Hematopoietic multipotent progenitor cell (in vitro differentiated cells): ENCODE measurements at regions not wholly inside any gene's neighbourhood (a gene's known extent, or its start where the extent isn't known, plus 50 kb on each side); places are given as distances from the start of the nearest gene placed in this dataset.
"Not testable (repeated sequence)": the region's sequence is repeated elsewhere in the genome, so short reads cannot be mapped to it uniquely, and the experiment has no call there.

Experiments
- DNase-seq, 3 donors: peaks; one replicate each; pipeline ENCODE4 v3.0.0-alpha.2; 2011 to 2015; ENCODE audit warnings: low read depth in 2 of 3, low spot score in 2 of 3

DNA sequence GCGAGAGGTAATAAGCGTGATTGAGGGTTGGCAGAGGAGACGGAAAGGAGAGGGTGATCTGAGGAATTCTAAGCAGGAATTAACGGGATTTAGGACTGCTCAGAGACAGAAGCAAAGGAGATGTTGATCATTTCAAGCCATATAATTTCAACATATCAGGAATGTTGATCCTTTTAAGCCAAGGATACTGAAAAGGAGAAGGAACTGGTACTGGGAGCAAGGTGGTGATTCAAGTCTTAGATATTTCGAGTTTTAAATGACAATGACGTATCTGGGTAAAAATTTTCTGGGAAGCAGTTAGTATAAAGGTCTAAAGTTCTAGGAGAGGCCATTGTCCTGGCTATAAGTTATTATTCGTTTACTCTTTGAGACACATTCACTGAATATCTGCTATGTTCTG, 91.3 kb upstream of the OGFRL1 start:
- no peak for DNase-seq

- DNase-seq = no peak
Measured at GRCh38 chr6:71197780-71198179, 90.8 kb upstream of the OGFRL1 start.

- DNase-seq = no peak
Measured at GRCh38 chr6:71198908-71199307, 89.7 kb upstream of the OGFRL1 start.

- no peak for DNase-seq
Measured at GRCh38 chr6:71199736-71200135, 88.9 kb upstream of the OGFRL1 start.

DNA sequence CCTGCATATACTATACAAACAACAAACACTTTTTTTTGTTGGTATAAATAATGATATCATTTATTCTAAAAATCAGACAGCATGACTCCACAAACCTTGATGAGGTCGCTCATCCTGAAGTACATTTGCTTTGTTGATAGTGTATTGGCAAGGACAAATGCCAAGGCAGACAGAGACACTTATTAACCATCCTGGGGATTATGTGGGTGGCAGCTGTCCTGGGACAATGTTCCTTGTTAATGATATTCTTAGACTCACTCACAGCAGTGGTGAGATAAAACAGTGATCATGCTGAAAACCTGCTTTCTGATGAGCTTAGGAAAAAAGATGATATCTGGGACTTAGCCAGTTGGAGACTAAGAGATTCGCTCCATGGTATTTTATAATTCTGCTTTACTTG, 85.4 kb upstream of the OGFRL1 start:
- no peak for DNase-seq

DNA sequence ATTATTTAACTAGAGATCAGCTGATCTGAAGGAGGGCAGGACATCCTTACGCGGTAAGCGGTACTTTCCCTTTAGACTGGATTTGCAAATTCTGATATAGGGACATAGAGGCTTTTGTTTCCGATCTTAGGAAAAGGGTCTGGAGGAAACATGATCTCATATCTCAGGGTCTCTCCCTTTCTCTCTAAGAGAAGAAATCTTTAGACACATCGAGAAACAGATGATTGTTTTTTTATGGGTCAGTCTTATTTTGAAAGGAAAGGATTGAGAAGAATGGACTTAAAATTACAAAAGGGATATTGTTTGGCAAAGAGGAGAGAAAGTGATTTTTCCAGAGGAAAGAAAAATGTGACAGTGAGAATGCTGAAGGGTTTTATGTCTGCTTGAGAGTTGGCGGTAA, 83.9 kb upstream of the OGFRL1 start:
- no peak for DNase-seq

- no peak for DNase-seq
Measured at GRCh38 chr6:71205336-71205956, 83.2 kb upstream of the OGFRL1 start.

- DNase-seq = no peak
Measured at GRCh38 chr6:71206089-71206488, 82.5 kb upstream of the OGFRL1 start.

DNA sequence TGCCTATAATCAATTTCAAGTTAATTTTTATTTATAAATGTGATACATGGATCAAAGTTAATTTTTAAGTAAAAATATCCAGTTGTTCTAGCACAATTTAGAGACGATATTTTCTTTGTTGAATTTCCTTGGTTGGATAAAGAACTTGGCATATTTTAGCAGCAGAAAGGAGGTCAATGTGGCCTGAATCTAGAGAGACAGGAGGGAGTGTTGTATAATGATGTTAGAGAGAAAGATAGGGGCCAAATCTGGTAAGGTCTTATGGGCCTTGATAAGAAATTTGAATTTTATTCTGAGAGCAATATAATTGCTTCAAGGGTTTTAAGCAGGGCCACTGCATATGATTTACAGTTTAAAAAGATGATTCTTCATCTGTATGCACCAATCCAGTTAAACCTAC, 79.4 kb upstream of the OGFRL1 start:
- DNase-seq = no peak

- no peak for DNase-seq
Measured at GRCh38 chr6:71209626-71210025, 79.0 kb upstream of the OGFRL1 start.

GRCh38 chr6:71211799-71212198, 76.8 kb upstream of the OGFRL1 start:
- DNase-seq = no peak

GRCh38 chr6:71220466-71220865, 68.1 kb upstream of the OGFRL1 start:
- DNase-seq = no peak

- DNase-seq = peak in 1 of 3 donors; percentile 13
Measured at GRCh38 chr6:71222671-71223070, 65.9 kb upstream of the OGFRL1 start.

GRCh38 chr6:71224011-71224410, 64.6 kb upstream of the OGFRL1 start:
- no peak for DNase-seq

- no peak for DNase-seq
Measured at GRCh38 chr6:71226151-71226550, 62.5 kb upstream of the OGFRL1 start.

GRCh38 chr6:71228461-71229041, 60.1 kb upstream of the OGFRL1 start:
- peak in 2 of 3 donors; percentile 68 to 87 for DNase-seq

DNA sequence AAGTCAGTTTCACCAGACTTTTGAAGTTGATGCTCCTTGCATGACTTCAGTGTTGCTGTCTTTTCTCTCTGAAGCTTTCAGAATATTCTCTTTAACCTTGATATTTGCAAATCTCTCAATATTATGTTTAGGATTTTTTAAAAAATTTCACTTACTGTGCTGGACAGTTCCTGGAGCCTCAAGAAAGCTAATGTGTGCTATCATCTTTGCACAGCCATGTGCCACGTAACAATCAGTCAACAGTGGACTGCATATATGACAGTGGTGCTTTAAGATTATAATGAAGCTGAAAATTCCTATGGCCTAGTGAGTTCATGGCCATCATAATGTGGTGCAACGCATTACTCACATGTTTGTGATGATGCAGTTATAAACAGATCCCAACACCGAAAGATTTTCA, 59.1 kb upstream of the OGFRL1 start:
- DNase-seq = no peak

GRCh38 chr6:71232890-71233289, 55.7 kb upstream of the OGFRL1 start:
- not testable (repeated sequence) for DNase-seq

- DNase-seq = no peak
Measured at GRCh38 chr6:71236926-71237434, 51.6 kb upstream of the OGFRL1 start.

DNA sequence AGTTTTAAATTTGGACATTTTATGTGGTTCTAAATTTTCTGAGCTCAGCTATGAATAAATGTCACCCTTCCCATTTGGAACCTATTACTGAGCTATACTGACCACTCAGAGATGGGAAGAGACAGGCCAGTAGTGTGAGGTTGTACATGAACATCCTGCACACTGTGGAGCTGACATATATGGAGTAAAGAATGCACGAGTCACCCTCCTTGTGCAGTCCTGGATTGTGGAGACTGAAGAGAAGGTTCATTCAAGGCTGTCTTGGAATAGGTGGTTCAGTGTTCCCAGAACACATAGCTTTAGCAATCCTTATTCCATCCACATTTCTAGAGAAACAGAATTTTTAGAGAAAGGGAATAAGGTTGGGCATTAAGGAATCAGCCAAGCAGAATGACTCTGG, 50.3 kb upstream of the OGFRL1 start:
- DNase-seq = no peak
